ENCODE measurements at regions not wholly inside any gene's neighbourhood (a gene's known extent, or its start where the extent isn't known, plus 50 kb on each side); places are given as distances from the start of the nearest gene placed in this dataset.

DNA sequence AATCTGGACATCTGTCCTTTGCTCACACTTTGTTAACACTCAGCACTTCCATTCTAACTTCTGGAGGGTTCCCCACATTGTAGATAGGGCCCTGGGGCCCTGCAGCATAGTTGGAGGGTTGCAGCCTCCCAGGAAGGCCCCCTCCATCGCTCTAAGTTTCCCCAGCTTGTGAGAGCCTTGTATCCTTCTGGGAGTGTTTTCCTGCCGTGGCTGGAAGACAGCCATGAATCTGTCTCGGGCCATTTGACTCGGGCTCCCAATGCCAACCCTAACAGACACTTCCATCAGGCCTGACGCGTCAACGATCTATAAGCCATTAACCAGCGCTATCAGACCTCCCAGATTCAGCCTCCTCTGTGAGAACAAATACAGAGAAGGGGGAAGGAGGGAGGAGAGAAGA is 263.7 kb upstream of the RPL38 start:
- TF ChIP-seq EZH2phosphoT487 (IDR thresholded peaks at IDR 0.05; ENCODE audit: low read depth): no peak
- TF ChIP-seq, protein P1, sequence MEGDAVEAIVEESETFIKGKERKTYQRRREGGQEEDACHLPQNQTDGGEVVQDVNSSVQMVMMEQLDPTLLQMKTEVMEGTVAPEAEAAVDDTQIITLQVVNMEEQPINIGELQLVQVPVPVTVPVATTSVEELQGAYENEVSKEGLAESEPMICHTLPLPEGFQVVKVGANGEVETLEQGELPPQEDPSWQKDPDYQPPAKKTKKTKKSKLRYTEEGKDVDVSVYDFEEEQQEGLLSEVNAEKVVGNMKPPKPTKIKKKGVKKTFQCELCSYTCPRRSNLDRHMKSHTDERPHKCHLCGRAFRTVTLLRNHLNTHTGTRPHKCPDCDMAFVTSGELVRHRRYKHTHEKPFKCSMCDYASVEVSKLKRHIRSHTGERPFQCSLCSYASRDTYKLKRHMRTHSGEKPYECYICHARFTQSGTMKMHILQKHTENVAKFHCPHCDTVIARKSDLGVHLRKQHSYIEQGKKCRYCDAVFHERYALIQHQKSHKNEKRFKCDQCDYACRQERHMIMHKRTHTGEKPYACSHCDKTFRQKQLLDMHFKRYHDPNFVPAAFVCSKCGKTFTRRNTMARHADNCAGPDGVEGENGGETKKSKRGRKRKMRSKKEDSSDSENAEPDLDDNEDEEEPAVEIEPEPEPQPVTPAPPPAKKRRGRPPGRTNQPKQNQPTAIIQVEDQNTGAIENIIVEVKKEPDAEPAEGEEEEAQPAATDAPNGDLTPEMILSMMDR (IDR thresholded peaks at IDR 0.05; ENCODE audit: low read depth, low read length): no peak

Measured in OCI-LY3 (cell line).